T follicular helper cell (primary cell): ENCODE measurements at regions not wholly inside any gene's neighbourhood (a gene's known extent, or its start where the extent isn't known, plus 50 kb on each side); places are given as distances from the start of the nearest gene placed in this dataset.

Source experiments
- DNase-seq: peaks from one replicate; pipeline ENCODE4 v3.0.0-alpha.2; 2020; ENCODE audit warnings: low read depth

DNA sequence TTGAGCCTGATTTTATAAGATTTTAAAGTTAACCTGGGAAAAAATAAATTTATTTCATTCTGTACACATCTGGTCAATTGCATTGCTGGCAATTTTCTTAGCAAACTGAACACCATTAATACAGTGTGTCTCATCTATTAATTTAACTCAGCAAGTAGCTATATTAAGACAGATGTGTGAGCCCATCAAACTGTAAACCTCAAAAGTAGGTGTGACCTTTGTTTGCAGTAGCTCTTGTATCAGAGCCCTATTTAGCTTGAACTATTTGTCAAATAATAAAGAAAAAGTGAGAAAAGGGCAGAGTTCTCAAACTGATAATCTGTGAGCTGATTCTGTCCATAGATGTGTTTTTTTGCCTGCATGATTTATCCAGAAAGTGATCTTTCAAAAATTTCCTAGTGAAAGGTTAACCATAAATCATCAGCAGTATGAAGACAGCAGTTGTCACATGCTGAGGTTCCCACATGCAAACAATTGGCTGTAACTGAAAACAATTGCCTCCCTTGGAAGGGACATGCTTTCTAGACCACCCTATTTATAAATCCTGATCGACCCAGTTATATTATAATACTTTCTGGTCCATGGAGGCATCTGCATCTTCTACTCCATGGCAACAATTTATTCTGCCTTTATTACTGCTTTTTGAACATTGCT is 646.5 kb downstream of the NSUN3 start:
- no peak for DNase-seq

DNA sequence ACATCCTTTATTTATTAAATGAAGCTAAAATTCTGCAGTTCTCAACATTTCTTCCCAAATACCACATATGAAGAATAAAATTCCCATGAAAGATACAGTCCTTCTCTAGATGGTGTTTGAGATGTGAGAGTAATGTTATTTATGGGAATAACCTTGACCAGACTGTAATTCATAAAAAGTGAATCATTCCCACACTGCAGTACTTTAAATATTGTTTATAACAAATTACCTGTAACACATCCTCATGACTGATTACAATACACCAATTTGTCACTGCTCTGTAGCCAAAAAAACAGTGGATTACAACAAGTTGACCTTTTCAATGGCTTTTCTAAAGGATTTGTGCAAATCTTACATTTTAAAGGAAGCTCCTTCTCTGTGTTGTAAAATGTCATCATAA is 651.3 kb downstream of the NSUN3 start:
- no peak for DNase-seq

DNA sequence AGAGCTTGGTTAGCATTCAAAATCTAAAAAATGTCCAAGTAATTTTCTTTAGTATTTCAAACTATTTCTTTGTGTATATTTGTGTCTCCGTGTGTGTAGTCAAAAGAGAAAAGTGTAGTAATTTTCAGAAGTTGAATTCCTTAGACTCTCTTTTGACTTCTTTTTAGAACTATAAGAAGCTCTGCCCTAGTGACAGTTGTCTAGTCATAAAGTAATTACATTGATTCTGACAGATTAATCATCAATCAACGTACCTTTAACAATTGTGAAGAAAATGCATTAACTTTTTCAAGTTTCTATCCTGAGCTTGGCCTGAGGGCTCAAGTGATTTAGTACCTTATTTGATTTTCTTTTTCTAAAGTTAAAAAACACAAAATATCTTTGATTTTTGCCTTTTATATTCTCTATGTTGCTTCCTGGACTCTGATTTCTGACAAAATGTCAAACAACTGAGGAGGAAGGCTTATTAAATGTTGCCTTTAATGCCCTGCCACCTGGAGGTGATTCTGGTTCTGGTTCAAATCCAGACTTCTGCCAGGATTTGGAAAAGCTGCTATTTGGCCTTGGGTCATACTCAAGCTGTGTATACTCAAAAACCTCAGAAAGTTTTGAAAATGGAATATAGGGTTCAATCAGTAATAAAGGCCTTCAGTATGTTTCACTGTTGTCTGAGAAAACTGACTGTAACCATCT is 653.6 kb downstream of the NSUN3 start:
- DNase-seq = no peak

DNA sequence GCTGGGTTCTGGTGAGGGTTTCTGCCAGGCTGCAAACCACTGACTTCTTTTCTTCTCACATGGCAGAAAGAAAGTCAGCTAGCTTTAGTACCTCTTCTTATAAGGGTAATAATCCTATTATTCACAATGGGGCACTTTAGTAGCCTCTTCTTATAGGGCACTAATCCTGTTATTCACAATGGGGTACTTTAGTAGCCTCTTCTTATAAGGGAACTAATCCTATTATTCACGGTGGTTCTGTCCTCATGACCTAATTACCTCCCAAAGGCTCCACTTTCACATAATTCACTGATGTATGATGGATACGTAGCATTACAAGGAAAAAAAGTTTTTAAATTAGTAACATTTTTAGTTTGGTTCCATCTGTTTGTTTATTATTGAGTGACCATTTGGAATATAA is 671.3 kb downstream of the NSUN3 start:
- no peak for DNase-seq

- no peak for DNase-seq
Observed at GRCh38 chr3:94735354-94735753, 672.5 kb downstream of the NSUN3 start.

DNA sequence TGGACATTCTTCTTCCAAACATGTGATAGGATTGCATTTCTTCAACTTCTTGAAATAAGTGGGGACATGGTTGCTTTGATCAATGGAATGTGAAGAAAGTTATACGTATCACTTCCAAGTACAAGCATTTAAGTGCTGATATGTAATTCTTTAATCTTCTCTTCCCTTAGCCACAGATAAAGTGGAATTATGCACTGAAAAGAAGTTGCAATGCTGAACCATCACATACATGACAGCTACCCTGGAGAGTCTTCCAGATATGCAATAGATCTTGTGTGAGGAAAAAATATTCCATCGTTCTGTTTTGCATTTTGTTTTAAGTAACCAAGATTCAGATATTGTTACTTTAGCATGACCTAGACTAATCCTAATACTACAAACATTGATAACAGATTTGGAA is 674.3 kb downstream of the NSUN3 start:
- no peak for DNase-seq

- DNase-seq = no peak
Observed at GRCh38 chr3:94739420-94739819, 676.6 kb downstream of the NSUN3 start.

- no peak for DNase-seq
Observed at GRCh38 chr3:94758751-94759150, 695.9 kb downstream of the NSUN3 start.

DNA sequence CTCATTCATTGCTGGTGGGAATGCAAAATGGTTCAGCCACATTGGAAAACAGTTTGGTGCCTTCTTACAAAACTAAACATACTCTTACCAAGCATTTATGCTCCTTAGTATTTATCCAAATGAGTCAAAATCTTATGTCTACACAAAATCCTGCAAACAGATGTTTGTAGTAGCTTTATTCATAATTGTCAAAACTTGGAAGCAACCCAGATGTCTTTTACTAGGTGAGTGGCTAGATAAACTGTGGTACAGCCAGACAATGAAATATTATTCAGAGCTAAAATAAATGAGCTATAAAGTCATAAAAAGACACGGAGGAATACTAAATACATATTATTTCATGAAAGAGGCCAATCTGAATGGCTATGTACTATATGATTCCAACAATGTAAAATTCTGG is 709.5 kb downstream of the NSUN3 start:
- DNase-seq = no peak

- no peak for DNase-seq
Observed at GRCh38 chr3:94775746-94776145, 712.9 kb downstream of the NSUN3 start.

- DNase-seq = no peak
Observed at GRCh38 chr3:94776401-94776915, 713.6 kb downstream of the NSUN3 start.

- no peak for DNase-seq
Observed at GRCh38 chr3:94778289-94778688, 715.4 kb downstream of the NSUN3 start.

DNA sequence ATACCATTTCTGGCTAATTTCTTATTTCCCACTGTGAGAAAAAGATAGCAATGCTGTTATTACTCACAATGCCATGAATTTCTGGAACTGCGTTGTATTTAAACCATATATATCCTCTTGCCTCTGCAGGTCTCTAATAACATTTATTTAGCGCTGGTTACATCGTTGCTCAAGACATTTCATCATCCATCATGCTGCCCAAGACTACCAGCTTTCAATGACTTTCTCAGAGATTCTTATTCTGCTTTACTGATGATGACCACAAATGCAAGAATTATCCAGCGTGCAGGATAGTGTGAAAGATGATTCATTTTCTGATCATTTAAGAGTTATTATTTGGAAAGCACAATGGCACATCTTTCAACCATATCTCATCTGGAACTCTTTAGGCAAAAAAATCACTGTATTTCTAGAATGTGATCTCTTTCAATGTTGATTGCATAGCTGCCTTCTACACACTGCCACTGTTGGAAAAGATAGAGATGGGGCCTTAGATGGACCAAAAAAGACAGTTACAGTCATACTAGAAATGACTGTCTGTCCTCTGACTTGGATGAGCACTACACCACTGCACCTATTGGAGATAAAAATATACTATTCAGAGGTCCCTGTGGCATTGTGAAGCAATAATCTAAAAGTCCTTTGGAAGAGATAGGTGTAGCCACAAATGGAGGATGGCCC is 716.1 kb downstream of the NSUN3 start:
- DNase-seq = no peak

DNA sequence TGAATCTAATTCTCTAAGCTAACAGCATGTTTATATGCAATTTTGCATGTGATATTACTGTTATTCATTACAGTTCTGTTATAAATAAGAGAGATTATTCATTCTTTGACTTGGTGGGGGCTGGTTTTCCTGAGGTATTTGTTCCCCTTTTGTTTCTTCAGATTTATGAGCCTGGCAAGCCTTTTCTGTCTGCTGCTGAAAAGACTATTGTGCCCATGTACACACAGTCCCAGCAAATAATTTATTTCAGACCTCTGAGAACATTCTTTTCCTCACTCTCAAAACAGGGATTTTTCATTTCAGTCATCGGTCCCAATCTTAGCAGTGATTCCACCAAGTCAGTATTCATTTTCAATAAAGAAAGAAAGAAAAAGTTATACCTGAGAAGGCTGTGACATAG is 716.8 kb downstream of the NSUN3 start:
- DNase-seq = no peak

GRCh38 chr3:94784274-94784673 is 721.4 kb downstream of the NSUN3 start:
- no peak for DNase-seq

- no peak for DNase-seq
Observed at GRCh38 chr3:94787066-94787465, 724.2 kb downstream of the NSUN3 start.

DNA sequence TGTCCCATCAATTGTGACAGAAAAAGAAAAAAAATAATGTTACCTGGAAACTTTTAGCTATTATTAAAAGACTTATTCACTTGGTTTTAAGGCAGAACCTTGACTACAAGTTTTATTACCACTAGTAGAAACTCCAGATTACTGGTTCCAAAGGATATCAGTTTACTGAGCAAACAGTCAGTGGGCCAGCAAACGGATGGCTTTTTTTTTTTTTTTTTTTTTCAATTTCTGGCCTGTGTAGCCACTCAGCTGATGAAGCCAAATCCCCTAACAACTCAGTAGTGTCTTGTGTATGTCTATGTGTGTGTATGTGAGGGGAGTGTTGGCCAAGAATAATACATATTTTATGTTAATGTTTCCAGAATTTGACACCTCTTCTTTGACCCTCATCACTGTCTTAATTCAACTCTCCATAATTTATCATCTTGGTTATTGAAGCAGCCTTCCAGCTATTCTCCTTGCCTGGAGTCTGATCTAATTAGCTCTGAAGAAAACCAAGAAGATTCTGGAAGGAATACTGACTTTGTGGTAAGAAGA is 724.9 kb downstream of the NSUN3 start:
- no peak for DNase-seq

DNA sequence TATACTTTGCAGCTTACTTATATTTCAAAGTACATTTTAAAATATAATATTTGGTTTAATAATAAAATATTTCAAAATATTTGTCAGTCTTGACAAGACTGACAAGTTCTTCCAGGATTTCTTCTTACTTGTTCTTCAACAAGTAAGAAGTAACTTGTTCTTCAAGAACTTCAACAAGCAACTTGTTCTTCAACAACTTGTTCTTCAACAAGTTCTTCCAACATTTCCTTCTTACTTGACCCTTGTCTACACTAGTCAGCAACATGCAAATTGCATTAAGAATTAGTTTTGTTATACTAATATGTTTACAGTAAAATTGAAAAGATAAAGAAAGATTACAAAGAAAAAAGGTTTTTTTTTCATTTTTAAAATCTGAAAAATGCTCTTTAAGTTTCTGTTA is 731.7 kb downstream of the NSUN3 start:
- no peak for DNase-seq

DNA sequence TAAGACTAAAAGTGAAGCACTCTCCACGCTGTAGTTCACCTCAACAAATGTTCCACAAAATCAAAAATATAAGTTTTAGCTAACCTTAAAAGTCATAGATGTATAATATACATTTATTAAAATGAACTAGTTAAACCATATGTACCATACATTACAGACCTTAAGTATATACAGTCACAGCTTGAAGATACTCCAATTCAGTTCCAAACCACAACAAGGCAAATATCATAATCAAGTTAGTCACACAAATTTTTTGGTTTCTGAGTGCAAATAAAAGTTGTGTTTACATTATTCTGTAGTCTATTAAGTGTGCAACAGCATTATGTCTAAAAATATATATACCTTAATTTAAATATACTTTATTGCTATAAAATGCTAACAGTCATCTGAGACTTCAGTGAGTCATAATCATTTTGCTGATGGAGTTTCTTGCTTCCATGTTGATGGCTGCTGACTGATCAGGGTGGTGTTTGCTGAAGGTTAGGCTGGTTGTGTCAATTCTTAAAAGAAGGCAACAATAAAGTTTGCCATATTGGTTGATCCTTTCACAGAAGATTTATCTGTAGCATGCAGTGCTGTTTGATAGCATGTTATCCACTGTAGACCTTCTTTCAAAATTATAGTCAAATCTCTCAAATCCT is 736.7 kb downstream of the NSUN3 start:
- DNase-seq = no peak

DNA sequence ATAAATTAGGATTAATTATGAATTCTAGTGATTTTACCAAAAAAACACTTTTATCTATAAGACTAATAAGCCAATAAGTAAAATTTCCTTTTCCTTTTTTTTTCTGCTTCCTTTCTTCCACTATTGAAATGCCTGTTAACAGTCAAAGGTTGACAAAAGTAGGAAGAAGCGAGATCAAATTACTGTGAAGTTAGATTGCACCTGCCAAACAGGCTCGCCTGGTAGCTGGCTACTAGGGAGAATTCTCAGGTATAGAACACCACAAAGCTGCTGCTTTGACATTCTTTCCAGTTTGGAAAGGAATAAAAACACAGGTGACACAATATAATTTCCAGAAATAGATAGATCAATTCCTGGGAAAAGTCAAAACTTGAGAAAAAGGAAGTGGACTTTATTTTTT is 749.0 kb downstream of the NSUN3 start:
- DNase-seq = no peak

DNA sequence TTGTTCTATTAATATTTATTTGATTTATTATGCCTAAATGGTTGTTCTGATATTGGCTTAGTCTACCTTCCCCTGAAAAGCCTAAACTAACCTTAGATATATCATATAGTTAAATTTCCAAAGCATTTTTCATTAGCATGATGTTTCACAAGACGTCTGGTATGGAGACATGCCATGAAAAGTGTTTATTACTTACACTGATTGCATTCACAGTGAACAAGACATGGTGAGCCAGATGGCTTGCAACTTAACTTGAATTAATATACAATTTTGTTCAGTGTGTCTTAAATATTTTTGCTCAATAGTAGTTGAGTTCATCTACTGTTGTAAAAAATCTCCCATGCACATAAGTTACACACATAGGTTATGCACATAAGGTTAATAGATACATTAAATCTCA is 758.4 kb downstream of the NSUN3 start:
- DNase-seq = no peak

- no peak for DNase-seq
Observed at GRCh38 chr3:94822298-94822697, 759.4 kb downstream of the NSUN3 start.
